ENCODE measurements at regions not wholly inside any gene's neighbourhood (a gene's known extent, or its start where the extent isn't known, plus 50 kb on each side); places are given as distances from the start of the nearest gene placed in this dataset.

DNA sequence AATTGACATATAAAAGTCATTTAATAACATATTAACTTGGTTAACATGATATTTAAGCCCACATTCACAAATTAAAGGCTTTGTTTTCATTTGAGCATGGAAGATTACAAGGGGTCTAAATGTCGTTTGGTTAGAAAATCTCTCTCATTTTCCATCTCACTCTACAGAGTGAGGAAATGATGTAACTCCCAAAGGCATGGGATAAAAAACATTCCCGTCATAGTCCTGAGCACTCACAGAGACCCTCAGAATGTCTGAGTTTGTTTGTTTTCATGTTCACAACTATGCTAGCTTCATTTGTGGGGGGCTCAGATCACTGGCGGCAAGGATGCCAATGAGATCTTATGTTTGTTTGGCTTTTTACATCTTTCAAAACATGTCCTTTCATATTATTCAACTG, 307.5 kb downstream of the TBC1D4 start:
- TF ChIP-seq POLR2A (IDR thresholded peaks at IDR 0.05; ENCODE audit: low read length): no peak
- TF ChIP-seq GATA1 (IDR thresholded peaks at IDR 0.05; ENCODE audit: low read depth, low read length): no peak

All from erythroblast (primary cell).